ENCODE measurements at regions not wholly inside any gene's neighbourhood (a gene's known extent, or its start where the extent isn't known, plus 50 kb on each side); places are given as distances from the start of the nearest gene placed in this dataset.
"Not testable (repeated sequence)": the region's sequence is repeated elsewhere in the genome, so short reads cannot be mapped to it uniquely, and the experiment has no call there.

GRCh38 chr16:66084731-66085130 lies 281.8 kb upstream of the CDH5 start:
- not testable (repeated sequence) for H3K27me3 Mint-ChIP-seq

GRCh38 chr16:66084306-66084705 lies 282.2 kb upstream of the CDH5 start:
- peaks cover 0 to 4% (median 0%) of the 10 kb centered on the region in 3 donors for H3K27me3 Mint-ChIP-seq
- no peak for DNase-seq

More at GRCh38 chr16:66084731-66085130, 281.8 kb upstream of the CDH5 start:
- H3K4me3 Mint-ChIP-seq; H3K4me1 Mint-ChIP-seq; H3K27ac Mint-ChIP-seq; H3K9me3 Mint-ChIP-seq; H3K36me3 Mint-ChIP-seq; ATAC-seq (ENCODE audit: low read depth in 2 of 2); DNase-seq: not testable (repeated sequence)

GRCh38 chr16:66083171-66083570 lies 283.3 kb upstream of the CDH5 start:
- Mint-ChIP-seq H3K27me3 (peaks cover 0 to 5% (median 4%) of the 10 kb centered on the region in 3 donors), H3K4me1 (no peaks in the 10 kb centered on the region), H3K4me3 (no peak overlapping the region), H3K9me3 (peaks cover 0 to 10% (median 0%) of the 10 kb centered on the region in 7 donors), H3K36me3 (no peaks in the 10 kb centered on the region), H3K27ac (no peak overlapping the region)
- DNase-seq = no peak
- no peak for ATAC-seq (ENCODE audit: low read depth in 2 of 2)

More at GRCh38 chr16:66084306-66084705, 282.2 kb upstream of the CDH5 start:
- Mint-ChIP-seq H3K36me3 (no peaks in the 10 kb centered on the region), H3K9me3 (peaks cover 0 to 10% (median 0%) of the 10 kb centered on the region in 7 donors), H3K4me1 (no peaks in the 10 kb centered on the region), H3K4me3 (no peak overlapping the region), H3K27ac (no peak overlapping the region)
- no peak for ATAC-seq (ENCODE audit: low read depth in 2 of 2)

GRCh38 chr16:66082424-66082823 lies 284.1 kb upstream of the CDH5 start:
- Mint-ChIP-seq H3K9me3 (peaks cover 0 to 10% (median 0%) of the 10 kb centered on the region in 7 donors), H3K27me3 (peaks cover 0 to 5% (median 4%) of the 10 kb centered on the region in 3 donors), H3K27ac (no peak overlapping the region), H3K36me3 (no peaks in the 10 kb centered on the region), H3K4me1 (no peaks in the 10 kb centered on the region), H3K4me3 (no peak overlapping the region)
- DNase-seq (no peak), ATAC-seq (ENCODE audit: low read depth in 2 of 2) (no peak)

GRCh38 chr16:66081775-66082366 lies 284.6 kb upstream of the CDH5 start:
- peaks cover 0 to 5% (median 4%) of the 10 kb centered on the region in 3 donors for H3K27me3 Mint-ChIP-seq
- H3K36me3 Mint-ChIP-seq = no peaks in the 10 kb centered on the region
- H3K9me3 Mint-ChIP-seq = peaks cover 0 to 6% (median 0%) of the 10 kb centered on the region in 7 donors
- no peak overlapping the region for H3K4me3 Mint-ChIP-seq
- ATAC-seq (ENCODE audit: low read depth in 2 of 2) = no peak
- DNase-seq = no peak
- no peak overlapping the region for H3K27ac Mint-ChIP-seq
- no peaks in the 10 kb centered on the region for H3K4me1 Mint-ChIP-seq

GRCh38 chr16:66079671-66080334 lies 286.7 kb upstream of the CDH5 start:
- H3K27ac Mint-ChIP-seq = no peak overlapping the region
- peaks cover 0 to 2% (median 0%) of the 10 kb centered on the region in 7 donors for H3K9me3 Mint-ChIP-seq
- H3K4me3 Mint-ChIP-seq = no peak overlapping the region
- no peak for DNase-seq
- peaks cover 0 to 8% (median 5%) of the 10 kb centered on the region in 3 donors for H3K27me3 Mint-ChIP-seq
- no peak for ATAC-seq (ENCODE audit: low read depth in 2 of 2)
- no peaks in the 10 kb centered on the region for H3K4me1 Mint-ChIP-seq
- no peaks in the 10 kb centered on the region for H3K36me3 Mint-ChIP-seq

GRCh38 chr16:66070140-66070917 lies 296.2 kb upstream of the CDH5 start:
- no peak for ATAC-seq (ENCODE audit: low read depth in 2 of 2)
- Mint-ChIP-seq H3K27me3 (peaks cover 14 to 18% (median 14%) of the 10 kb centered on the region in 3 donors), H3K27ac (no peak overlapping the region), H3K4me3 (no peak overlapping the region), H3K36me3 (no peaks in the 10 kb centered on the region), H3K4me1 (no peaks in the 10 kb centered on the region), H3K9me3 (peaks cover 0 to 3% (median 0%) of the 10 kb centered on the region in 7 donors)
- DNase-seq = no peak

- peaks cover 0 to 4% (median 0%) of the 10 kb centered on the region in 7 donors for H3K9me3 Mint-ChIP-seq
- H3K4me3 Mint-ChIP-seq = no peak overlapping the region
- H3K27me3 Mint-ChIP-seq = peaks cover 14 to 18% (median 16%) of the 10 kb centered on the region in 3 donors
- DNase-seq = no peak
- H3K27ac Mint-ChIP-seq = no peak overlapping the region
- ATAC-seq (ENCODE audit: low read depth in 2 of 2) = no peak
- no peaks in the 10 kb centered on the region for H3K36me3 Mint-ChIP-seq
- H3K4me1 Mint-ChIP-seq = no peaks in the 10 kb centered on the region
Measured at GRCh38 chr16:66069587-66069986, 296.9 kb upstream of the CDH5 start.

- no peaks in the 10 kb centered on the region for H3K36me3 Mint-ChIP-seq
- peaks cover 0 to 9% (median 6%) of the 10 kb centered on the region in 7 donors for H3K9me3 Mint-ChIP-seq
- no peak overlapping the region for H3K4me3 Mint-ChIP-seq
- ATAC-seq (ENCODE audit: low read depth in 2 of 2) (no peak), DNase-seq (no peak)
- no peaks in the 10 kb centered on the region for H3K4me1 Mint-ChIP-seq
- H3K27me3 Mint-ChIP-seq = peaks cover 0 to 14% (median 7%) of the 10 kb centered on the region in 3 donors
- H3K27ac Mint-ChIP-seq = no peak overlapping the region
Measured at GRCh38 chr16:66066404-66066803, 300.1 kb upstream of the CDH5 start.

GRCh38 chr16:66065925-66066324 lies 300.6 kb upstream of the CDH5 start:
- peaks cover 2 to 19% (median 7%) of the 10 kb centered on the region in 3 donors for H3K27me3 Mint-ChIP-seq
- no peak for DNase-seq
- no peaks in the 10 kb centered on the region for H3K4me1 Mint-ChIP-seq
- no peaks in the 10 kb centered on the region for H3K36me3 Mint-ChIP-seq
- H3K9me3 Mint-ChIP-seq = peaks cover 0 to 10% (median 6%) of the 10 kb centered on the region in 7 donors
- no peak overlapping the region for H3K27ac Mint-ChIP-seq
- no peak for ATAC-seq (ENCODE audit: low read depth in 2 of 2)
- no peak overlapping the region for H3K4me3 Mint-ChIP-seq

- no peak for DNase-seq
Measured at GRCh38 chr16:66064801-66065530, 301.5 kb upstream of the CDH5 start.

GRCh38 chr16:66058832-66059231 lies 307.7 kb upstream of the CDH5 start:
- DNase-seq (no peak), ATAC-seq (ENCODE audit: low read depth in 2 of 2) (no peak)
- Mint-ChIP-seq H3K27ac (no peak overlapping the region), H3K9me3 (peaks cover 0 to 13% (median 7%) of the 10 kb centered on the region in 7 donors), H3K4me3 (peak overlapping the region in 1 of 8 donors; percentile 9), H3K27me3 (peaks cover 6 to 30% (median 18%) of the 10 kb centered on the region in 3 donors), H3K4me1 (no peaks in the 10 kb centered on the region), H3K36me3 (no peaks in the 10 kb centered on the region)

More at GRCh38 chr16:66064801-66065530, 301.5 kb upstream of the CDH5 start:
- ATAC-seq (ENCODE audit: low read depth in 2 of 2) = no peak
- Mint-ChIP-seq H3K27ac (no peak overlapping the region), H3K9me3 (peaks cover 0 to 9% (median 6%) of the 10 kb centered on the region in 7 donors), H3K4me3 (no peak overlapping the region), H3K36me3 (no peaks in the 10 kb centered on the region), H3K4me1 (no peaks in the 10 kb centered on the region), H3K27me3 (peaks cover 5 to 25% (median 7%) of the 10 kb centered on the region in 3 donors)

- H3K27me3 Mint-ChIP-seq = peaks cover 4 to 28% (median 18%) of the 10 kb centered on the region in 3 donors
- no peaks in the 10 kb centered on the region for H3K4me1 Mint-ChIP-seq
- no peak overlapping the region for H3K4me3 Mint-ChIP-seq
- H3K27ac Mint-ChIP-seq = peak overlapping the region in 1 of 6 donors; percentile 65
- DNase-seq (no peak), ATAC-seq (ENCODE audit: low read depth in 2 of 2) (no peak)
- peaks cover 0 to 13% (median 6%) of the 10 kb centered on the region in 7 donors for H3K9me3 Mint-ChIP-seq
- no peaks in the 10 kb centered on the region for H3K36me3 Mint-ChIP-seq
Measured at GRCh38 chr16:66058172-66058691, 308.3 kb upstream of the CDH5 start.

All from naive B cell (primary cell).